H9 (cell line): ENCODE measurements at regions not wholly inside any gene's neighbourhood (a gene's known extent, or its start where the extent isn't known, plus 50 kb on each side); places are given as distances from the start of the nearest gene placed in this dataset.

Experiments used
- DNase-seq: peaks from one replicate; pipeline ENCODE4 v3.0.0-alpha.2; 2017
- H2AFZ ChIP-seq: one replicate; pipeline ENCODE4 v1.6.1; 2013; ENCODE audit warnings: mild to moderate bottlenecking, low read length, control low read depth, moderate library complexity
- H2AK5ac ChIP-seq: 2 replicates; pipeline ENCODE4 v1.6.1; 2013; ENCODE audit warnings: low read length, control low read depth, mixed read lengths; ENCODE audit not compliant: insufficient read length
- H2BK120ac ChIP-seq: one replicate; pipeline ENCODE4 v1.6.1; 2013; ENCODE audit warnings: low read depth, mild to moderate bottlenecking, low read length, control low read depth, inconsistent platforms; ENCODE audit not compliant: poor library complexity, severe bottlenecking
- H2BK12ac ChIP-seq: 2 replicates; pipeline ENCODE4 v1.6.1; 2013; ENCODE audit warnings: low read length, control low read depth, mixed read lengths, low read depth; ENCODE audit not compliant: insufficient read length
- H2BK15ac ChIP-seq: 2 replicates; pipeline ENCODE4 v1.6.1; 2013; ENCODE audit warnings: low read depth, low read length, control low read depth
- H2BK20ac ChIP-seq: one replicate; pipeline ENCODE4 v1.6.1; 2013; ENCODE audit warnings: low read depth, mild to moderate bottlenecking, low read length, control low read depth, inconsistent platforms; ENCODE audit not compliant: poor library complexity, severe bottlenecking
- H2BK5ac ChIP-seq: 2 replicates; pipeline ENCODE4 v1.6.1; 2013; ENCODE audit warnings: low read length, control low read depth, mixed read lengths; ENCODE audit not compliant: insufficient read length
- H3K14ac ChIP-seq: 2 replicates; pipeline ENCODE4 v1.6.1; 2013; ENCODE audit warnings: low read length, control low read depth; ENCODE audit not compliant: insufficient read depth
- H3K18ac ChIP-seq: 2 replicates; pipeline ENCODE4 v1.6.1; 2013; ENCODE audit warnings: low read depth, mild to moderate bottlenecking, mixed read lengths, low read length, control low read depth; ENCODE audit not compliant: insufficient read length
- H3K23ac ChIP-seq: 2 replicates; pipeline ENCODE4 v1.6.1; 2013; ENCODE audit warnings: low read length, control low read depth, mixed read lengths, low read depth; ENCODE audit not compliant: insufficient read length
- H3K23me2 ChIP-seq: 2 replicates; pipeline ENCODE4 v1.6.1; 2013; ENCODE audit warnings: low read depth, mild to moderate bottlenecking, mixed read lengths, low read length, control low read depth; ENCODE audit not compliant: insufficient read length, poor library complexity, severe bottlenecking
- H3K27ac ChIP-seq: 2 replicates; pipeline ENCODE4 v1.5.1; 2013; ENCODE audit warnings: low read length, control low read depth, mixed read lengths, low read depth; ENCODE audit not compliant: insufficient read length
- H3K27me3 ChIP-seq: 2 replicates; pipeline ENCODE4 v1.6.1; 2013; ENCODE audit warnings: low read length, control low read depth, inconsistent platforms; ENCODE audit not compliant: insufficient read depth
- H3K4ac ChIP-seq: 2 replicates; pipeline ENCODE4 v1.6.1; 2013; ENCODE audit warnings: low read depth, mild to moderate bottlenecking, control low read depth, inconsistent platforms, low read length, moderate library complexity
- H3K4me1 ChIP-seq: 2 replicates; pipeline ENCODE4 v1.6.1; 2013; ENCODE audit warnings: low read length, control low read depth, inconsistent platforms; ENCODE audit not compliant: insufficient read depth
- H3K4me2 ChIP-seq: 2 replicates; pipeline ENCODE4 v1.6.1; 2013; ENCODE audit warnings: low read length, control low read depth, mixed read lengths; ENCODE audit not compliant: insufficient read length, insufficient read depth
- H3K56ac ChIP-seq: 2 replicates; pipeline ENCODE4 v1.6.1; 2013; ENCODE audit warnings: low read depth, mild to moderate bottlenecking, mixed read lengths, low read length, control low read depth; ENCODE audit not compliant: insufficient read length
- H3K79me1 ChIP-seq: 2 replicates; pipeline ENCODE4 v1.6.1; 2013; ENCODE audit warnings: low read depth, mild to moderate bottlenecking, moderate library complexity, low read length, control low read depth, inconsistent platforms; ENCODE audit not compliant: insufficient read depth, poor library complexity, severe bottlenecking
- H3K79me2 ChIP-seq: 2 replicates; pipeline ENCODE4 v1.6.1; 2013; ENCODE audit warnings: low read length, control low read depth, inconsistent platforms; ENCODE audit not compliant: insufficient read depth
- H3K9ac ChIP-seq: 2 replicates; pipeline ENCODE4 v1.6.1; 2013; ENCODE audit warnings: low read length, control low read depth, mixed read lengths; ENCODE audit not compliant: insufficient read length; ENCODE audit errors: extremely low read depth
- H3K9me3 ChIP-seq: one replicate; pipeline ENCODE4 v1.6.1; 2013; ENCODE audit warnings: low read depth, low read length, inconsistent platforms; ENCODE audit not compliant: control insufficient read depth
- H3T11ph ChIP-seq: one replicate; pipeline ENCODE4 v1.6.1; 2013; ENCODE audit warnings: mild to moderate bottlenecking, low read length, control low read depth, inconsistent platforms
- H4K20me1 ChIP-seq: one replicate; pipeline ENCODE4 v1.6.1; 2013; ENCODE audit not compliant: control insufficient read depth, insufficient read length, insufficient read depth
- H4K5ac ChIP-seq: 2 replicates; pipeline ENCODE4 v1.6.1; 2013; ENCODE audit warnings: low read depth, mild to moderate bottlenecking, mixed read lengths, low read length, control low read depth; ENCODE audit not compliant: insufficient read length
- H4K8ac ChIP-seq: replicated peaks from 2 replicates; pipeline ENCODE4 v1.6.1; 2013; ENCODE audit warnings: low read length, control low read depth, mixed read lengths, low read depth; ENCODE audit not compliant: insufficient read length
- H4K91ac ChIP-seq: 2 replicates; pipeline ENCODE4 v1.6.1; 2013; ENCODE audit warnings: low read depth, mild to moderate bottlenecking, moderate library complexity, mixed read lengths, low read length, control low read depth; ENCODE audit not compliant: insufficient read length
- H3K27ac Mint-ChIP-seq, 3 experiments: 2 replicates in 2 of 3; 3 replicates in 1 of 3; pipeline ENCODE4 v1.8.0; 2020 to 2021; ENCODE audit warnings: mixed read lengths in 3 of 3, mild to moderate bottlenecking in 1 of 3, moderate library complexity in 1 of 3
- H3K27me3 Mint-ChIP-seq: 2 replicates; pipeline ENCODE4 v1.8.0; 2021; ENCODE audit warnings: low read depth, mild to moderate bottlenecking, moderate library complexity, mixed read lengths
- H3K36me3 Mint-ChIP-seq, 3 experiments: 2 replicates in 2 of 3; 3 replicates in 1 of 3; pipeline ENCODE4 v1.8.0; 2020 to 2021; ENCODE audit warnings: low read depth in 3 of 3, mixed read lengths in 3 of 3; ENCODE audit not compliant: insufficient read depth in 1 of 3
- H3K4me1 Mint-ChIP-seq, 2 experiments: 2 replicates each; pipeline ENCODE4 v1.8.0; 2020; ENCODE audit warnings: mixed read lengths in 2 of 2
- H3K4me3 Mint-ChIP-seq, 2 experiments: 2 replicates in 1 of 2; 3 replicates in 1 of 2; pipeline ENCODE4 v1.8.0; 2020 to 2021; ENCODE audit warnings: mild to moderate bottlenecking in 2 of 2, mixed read lengths in 2 of 2, moderate library complexity in 1 of 2
- H3K9me3 Mint-ChIP-seq, 2 experiments: 2 replicates in 1 of 2; 3 replicates in 1 of 2; pipeline ENCODE4 v1.8.0; 2020; ENCODE audit warnings: mild to moderate bottlenecking in 2 of 2, mixed read lengths in 2 of 2, moderate library complexity in 1 of 2
- WGBS: extraction: QIAGEN DNeasy Blood & Tissue Kit; methylation state at CpG from one replicate; pipeline ENCODE4 v1.1.7; 2013; ENCODE audit warnings: missing lambda C conversion rate, low lambda C conversion rate, mixed read lengths; ENCODE audit not compliant: insufficient read length; ENCODE audit errors: extremely low coverage; 5-methylcytosine and 5-hydroxymethylcytosine counted together
- TF ChIP-seq, protein P1 (sequence below): fragments of 200-600 bp; sonication (generic); conservative IDR thresholded peaks from 3 replicates; pipeline ENCODE4 v1.8.0; 2021; ENCODE audit warnings: antibody characterized with exemption, mild to moderate bottlenecking

- no peaks in the 10 kb centered on the region for H3K27me3 ChIP-seq
- no peak overlapping the region for H3K4ac ChIP-seq
- no peaks in the 10 kb centered on the region for H3K36me3 Mint-ChIP-seq
- no peaks in the 10 kb centered on the region for H3K79me2 ChIP-seq
- no peak overlapping the region for H3K4me2 ChIP-seq
- H3K23me2 ChIP-seq: no peaks in the 10 kb centered on the region
- no peak overlapping the region for H3K23ac ChIP-seq
- no peak overlapping the region for H4K5ac ChIP-seq
- DNase-seq: no peak
- no peak overlapping the region for H3K18ac ChIP-seq
- no peak overlapping the region for H2AK5ac ChIP-seq
- no peak overlapping the region for H2BK20ac ChIP-seq
- H2BK12ac ChIP-seq: no peak overlapping the region
- no peak overlapping the region for H3K27ac ChIP-seq
- no peak overlapping the region for H4K91ac ChIP-seq
- H3K9me3 ChIP-seq: no peaks in the 10 kb centered on the region
- no peak overlapping the region for H3K9ac ChIP-seq
- H2BK15ac ChIP-seq: no peak overlapping the region
- no peaks in the 10 kb centered on the region for H4K20me1 ChIP-seq
- no peaks in the 10 kb centered on the region for H3K9me3 Mint-ChIP-seq
- TF ChIP-seq, protein P1, sequence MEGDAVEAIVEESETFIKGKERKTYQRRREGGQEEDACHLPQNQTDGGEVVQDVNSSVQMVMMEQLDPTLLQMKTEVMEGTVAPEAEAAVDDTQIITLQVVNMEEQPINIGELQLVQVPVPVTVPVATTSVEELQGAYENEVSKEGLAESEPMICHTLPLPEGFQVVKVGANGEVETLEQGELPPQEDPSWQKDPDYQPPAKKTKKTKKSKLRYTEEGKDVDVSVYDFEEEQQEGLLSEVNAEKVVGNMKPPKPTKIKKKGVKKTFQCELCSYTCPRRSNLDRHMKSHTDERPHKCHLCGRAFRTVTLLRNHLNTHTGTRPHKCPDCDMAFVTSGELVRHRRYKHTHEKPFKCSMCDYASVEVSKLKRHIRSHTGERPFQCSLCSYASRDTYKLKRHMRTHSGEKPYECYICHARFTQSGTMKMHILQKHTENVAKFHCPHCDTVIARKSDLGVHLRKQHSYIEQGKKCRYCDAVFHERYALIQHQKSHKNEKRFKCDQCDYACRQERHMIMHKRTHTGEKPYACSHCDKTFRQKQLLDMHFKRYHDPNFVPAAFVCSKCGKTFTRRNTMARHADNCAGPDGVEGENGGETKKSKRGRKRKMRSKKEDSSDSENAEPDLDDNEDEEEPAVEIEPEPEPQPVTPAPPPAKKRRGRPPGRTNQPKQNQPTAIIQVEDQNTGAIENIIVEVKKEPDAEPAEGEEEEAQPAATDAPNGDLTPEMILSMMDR: no peak
- H3K14ac ChIP-seq: no peak overlapping the region; the same call in 1 of the 2 replicates
- no peak overlapping the region for H3K56ac ChIP-seq
- no peak overlapping the region for H2AFZ ChIP-seq
- H3K4me1 Mint-ChIP-seq: peaks cover 2 to 8% of the 10 kb centered on the region in 2 experiments; a peak in 2 of 4 replicates
- WGBS: no CpG with 5 or more reads among the region's 23 CpGs
- no peak overlapping the region for H3K27ac Mint-ChIP-seq
- H4K8ac ChIP-seq: no peak overlapping the region
- no peak overlapping the region for H3K4me3 Mint-ChIP-seq
- H3K27me3 Mint-ChIP-seq: no peaks in the 10 kb centered on the region; the same call in 1 of the 2 replicates
- H2BK120ac ChIP-seq: no peak overlapping the region
- H2BK5ac ChIP-seq: no peak overlapping the region
- no peaks in the 10 kb centered on the region for H3K79me1 ChIP-seq
- H3T11ph ChIP-seq: no peak overlapping the region
- H3K4me1 ChIP-seq: no peaks in the 10 kb centered on the region
Measured at GRCh38 chr6:165726965-165727381, 63.9 kb upstream of the PDE10A start.
